WTC11 (cell line): ENCODE measurements at regions not wholly inside any gene's neighbourhood (a gene's known extent, or its start where the extent isn't known, plus 50 kb on each side); places are given as distances from the start of the nearest gene placed in this dataset.

Experiments
- ATAC-seq: fragments of 200-7000 bp; cut with Tn5 transposase; 2 replicates; pipeline ENCODE4 v1.10.0; 2021; ENCODE audit warnings: mild to moderate bottlenecking, moderate library complexity
- CTCF ChIA-PET: fragments of 300-600 bp; sonication (Branson Sonifier 250); formaldehyde crosslinking; loops from one replicate; lab custom pipeline; 2021; ENCODE audit warnings: antibody characterized with exemption; lab: Charles Lee
- POLR2A ChIA-PET: fragments of 350-600 bp; sonication (Branson Sonifier 250); formaldehyde crosslinking; loops from one replicate; lab custom pipeline; 2021; ENCODE audit warnings: antibody characterized with exemption; lab: Charles Lee
- DNase-seq: peaks from one replicate; pipeline ENCODE4 v3.0.0; 2021; ENCODE audit warnings: low spot score
- H3K27ac Mint-ChIP-seq: 2 replicates; pipeline ENCODE4 v1.8.0; 2021; ENCODE audit warnings: mixed read lengths
- H3K27me3 Mint-ChIP-seq: 2 replicates; pipeline ENCODE4 v1.8.0; 2021; ENCODE audit warnings: low read depth, mild to moderate bottlenecking, moderate library complexity, mixed read lengths
- H3K36me3 Mint-ChIP-seq: 2 replicates; pipeline ENCODE4 v1.8.0; 2021; ENCODE audit warnings: mixed read lengths
- H3K4me1 Mint-ChIP-seq: 2 replicates; pipeline ENCODE4 v1.8.0; 2022; ENCODE audit warnings: mixed read lengths
- H3K4me3 Mint-ChIP-seq: 2 replicates; pipeline ENCODE4 v1.8.0; 2021; ENCODE audit warnings: mild to moderate bottlenecking, moderate library complexity, mixed read lengths
- H3K9me3 Mint-ChIP-seq: 2 replicates; pipeline ENCODE4 v1.8.0; 2021; ENCODE audit warnings: mixed read lengths
- CBFB ChIP-seq: sonication (generic); formaldehyde crosslinking; IDR thresholded peaks from 2 replicates; pipeline ENCODE4 v1.8.1; 2022; ENCODE audit warnings: mild to moderate bottlenecking, low read depth, missing genetic modification reagents
- CREB1 ChIP-seq: sonication (generic); formaldehyde crosslinking; IDR thresholded peaks from 2 replicates; pipeline ENCODE4 v1.8.0; 2023; ENCODE audit warnings: mild to moderate bottlenecking, missing genetic modification reagents
- ETV6 ChIP-seq: sonication (generic); formaldehyde crosslinking; IDR thresholded peaks from 2 replicates; pipeline ENCODE4 v1.8.1; 2022; ENCODE audit warnings: mild to moderate bottlenecking, missing genetic modification reagents
- JUN ChIP-seq: sonication (generic); formaldehyde crosslinking; IDR thresholded peaks from 2 replicates; pipeline ENCODE4 v1.8.0; 2023; ENCODE audit warnings: mild to moderate bottlenecking, missing genetic modification reagents
- KAT7 ChIP-seq: sonication (generic); formaldehyde crosslinking; IDR thresholded peaks from 2 replicates; pipeline ENCODE4 v1.8.1; 2023; ENCODE audit warnings: missing genetic modification reagents, mild to moderate bottlenecking, borderline replicate concordance
- MYBL2 ChIP-seq: sonication (generic); formaldehyde crosslinking; IDR thresholded peaks from 2 replicates; pipeline ENCODE4 v1.8.1; 2023; ENCODE audit warnings: mild to moderate bottlenecking, moderate library complexity, missing genetic modification reagents
- NR1H2 ChIP-seq: sonication (generic); formaldehyde crosslinking; IDR thresholded peaks from 2 replicates; pipeline ENCODE4 v1.9.0; 2021; ENCODE audit warnings: mild to moderate bottlenecking, moderate library complexity, missing genetic modification reagents
- NR2C2 ChIP-seq: sonication (generic); formaldehyde crosslinking; IDR thresholded peaks from 2 replicates; pipeline ENCODE4 v1.8.0; 2022; ENCODE audit warnings: mild to moderate bottlenecking, missing genetic modification reagents
- NR3C1 ChIP-seq: sonication (generic); formaldehyde crosslinking; conservative IDR thresholded peaks from 2 replicates; pipeline ENCODE4 v1.8.1; 2023; ENCODE audit warnings: low read depth, mild to moderate bottlenecking, missing genetic modification reagents
- OVOL2 ChIP-seq: fragments of 250-450 bp; sonication (Bioruptor Pico); IDR thresholded peaks from 2 replicates; pipeline ENCODE4 v1.9.0; 2021; ENCODE audit warnings: mild to moderate bottlenecking, borderline replicate concordance
- PRRX2 ChIP-seq: fragments of 250-450 bp; sonication (Bioruptor Pico); IDR thresholded peaks from 2 replicates; pipeline ENCODE4 v1.8.0; 2021; ENCODE audit warnings: mild to moderate bottlenecking
- SMAD4 ChIP-seq: sonication (generic); formaldehyde crosslinking; IDR thresholded peaks from 2 replicates; pipeline ENCODE4 v1.8.0; 2022; ENCODE audit warnings: mild to moderate bottlenecking, missing genetic modification reagents
- SP1 ChIP-seq: sonication (generic); formaldehyde crosslinking; conservative IDR thresholded peaks from 2 replicates; pipeline ENCODE4 v1.8.1; 2022; ENCODE audit warnings: missing genetic modification reagents
- TEAD1 ChIP-seq: sonication (generic); formaldehyde crosslinking; IDR thresholded peaks from 2 replicates; pipeline ENCODE4 v1.8.0; 2022; ENCODE audit warnings: mild to moderate bottlenecking, missing genetic modification reagents
- ZNF263 ChIP-seq: sonication (generic); formaldehyde crosslinking; IDR thresholded peaks from 2 replicates; pipeline ENCODE4 v1.8.1; 2022; ENCODE audit warnings: low read depth, mild to moderate bottlenecking, moderate library complexity, missing genetic modification reagents
- ZNF396 ChIP-seq: fragments of 250-450 bp; sonication (Bioruptor Pico); IDR thresholded peaks from 2 replicates; pipeline ENCODE4 v1.8.0; 2021; ENCODE audit warnings: mild to moderate bottlenecking, moderate library complexity, borderline replicate concordance
- TF ChIP-seq, protein P1 (sequence below): fragments of 250-450 bp; sonication (Bioruptor Pico); IDR thresholded peaks from 2 replicates; pipeline ENCODE4 v2.1.2; 2022; ENCODE audit warnings: mild to moderate bottlenecking, moderate library complexity
- TF ChIP-seq, protein P2 (sequence below): fragments of 250-450 bp; sonication (Bioruptor Pico); IDR thresholded peaks from 2 replicates; pipeline ENCODE4 v1.8.0; 2021; ENCODE audit warnings: mild to moderate bottlenecking
- TF ChIP-seq, protein P3 (sequence below): sonication (generic); formaldehyde crosslinking; IDR thresholded peaks from 2 replicates; pipeline ENCODE4 v1.8.1; 2022; ENCODE audit warnings: low read depth, mild to moderate bottlenecking, moderate library complexity, missing genetic modification reagents, borderline replicate concordance
- TF ChIP-seq, protein P4 (sequence below): sonication (generic); formaldehyde crosslinking; IDR thresholded peaks from 2 replicates; pipeline ENCODE4 v1.8.1; 2023; ENCODE audit warnings: mild to moderate bottlenecking, missing genetic modification reagents, moderate library complexity
- TF ChIP-seq, protein P5 (sequence below): sonication (generic); formaldehyde crosslinking; conservative IDR thresholded peaks from 2 replicates; pipeline ENCODE4 v1.8.1; 2023; ENCODE audit warnings: mild to moderate bottlenecking, low read depth, missing genetic modification reagents, moderate library complexity
- TF ChIP-seq, protein P6 (sequence below): sonication (generic); formaldehyde crosslinking; IDR thresholded peaks from 2 replicates; pipeline ENCODE4 v1.8.0; 2022; ENCODE audit warnings: mild to moderate bottlenecking, missing genetic modification reagents
- TF ChIP-seq, protein P7 (sequence below): fragments of 250-450 bp; sonication (Bioruptor Pico); conservative IDR thresholded peaks from 2 replicates; pipeline ENCODE4 v1.9.0; 2021; ENCODE audit warnings: mild to moderate bottlenecking
- TF ChIP-seq, protein P8 (sequence below): sonication (generic); formaldehyde crosslinking; IDR thresholded peaks from 2 replicates; pipeline ENCODE4 v1.8.1; 2022; ENCODE audit warnings: mild to moderate bottlenecking, moderate library complexity, missing genetic modification reagents
- TF ChIP-seq, protein P9 (sequence below): fragments of 200-600 bp; IDR thresholded peaks from 2 replicates; pipeline ENCODE4 v1.8.0; 2022; ENCODE audit warnings: antibody characterized with exemption

DNA sequence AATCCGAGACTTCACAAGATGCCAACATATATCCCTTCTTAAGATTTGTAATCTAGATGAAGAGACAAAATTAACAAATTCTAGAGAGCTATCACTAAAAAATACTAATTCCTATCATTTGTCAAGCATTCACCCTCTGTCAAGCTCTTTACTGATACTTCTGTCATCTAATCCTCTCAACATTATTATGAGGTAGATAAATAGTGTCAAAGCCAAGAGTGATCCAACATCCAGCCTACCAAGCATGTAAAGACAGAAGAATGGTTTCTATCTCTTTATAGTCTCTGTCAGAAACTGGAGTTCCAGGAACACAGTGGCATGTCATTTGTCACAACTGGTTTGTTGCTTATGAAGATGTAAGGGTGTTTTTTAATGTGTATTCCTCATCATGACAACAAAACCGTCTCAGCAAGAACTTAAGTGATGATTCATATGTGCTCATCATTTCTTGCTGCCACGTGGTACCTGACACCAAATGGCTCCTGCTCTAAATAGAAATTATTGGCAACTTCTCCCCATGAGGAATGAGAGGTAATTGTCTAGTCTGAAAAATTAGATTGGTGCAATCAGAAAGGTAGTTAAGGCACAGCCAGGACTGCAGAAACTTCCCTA, 196.8 kb downstream of the TOX3 start:
- Mint-ChIP-seq H3K27me3 (no peaks in the 10 kb centered on the region), H3K27ac (no peak overlapping the region), H3K36me3 (no peaks in the 10 kb centered on the region), H3K9me3 (peaks cover 13% of the 10 kb centered on the region), H3K4me3 (no peak overlapping the region), H3K4me1 (no peaks in the 10 kb centered on the region)
- ChIA-PET CTCF (no interaction called here), POLR2A (no interaction called here)
- TF ChIP-seq PRRX2 (no peak), NR2C2 (CRISPR knock-in tag) (no peak), MYBL2 (no peak), TEAD1 (CRISPR knock-in tag) (no peak), ZNF396 (CRISPR knock-in tag) (no peak), ETV6 (CRISPR knock-in tag) (no peak), SMAD4 (CRISPR knock-in tag) (no peak), NR1H2 (no peak), OVOL2 (CRISPR knock-in tag) (no peak), ZNF263 (no peak), JUN (no peak), KAT7 (no peak), CREB1 (CRISPR knock-in tag) (no peak)
- TF ChIP-seq, protein P1, sequence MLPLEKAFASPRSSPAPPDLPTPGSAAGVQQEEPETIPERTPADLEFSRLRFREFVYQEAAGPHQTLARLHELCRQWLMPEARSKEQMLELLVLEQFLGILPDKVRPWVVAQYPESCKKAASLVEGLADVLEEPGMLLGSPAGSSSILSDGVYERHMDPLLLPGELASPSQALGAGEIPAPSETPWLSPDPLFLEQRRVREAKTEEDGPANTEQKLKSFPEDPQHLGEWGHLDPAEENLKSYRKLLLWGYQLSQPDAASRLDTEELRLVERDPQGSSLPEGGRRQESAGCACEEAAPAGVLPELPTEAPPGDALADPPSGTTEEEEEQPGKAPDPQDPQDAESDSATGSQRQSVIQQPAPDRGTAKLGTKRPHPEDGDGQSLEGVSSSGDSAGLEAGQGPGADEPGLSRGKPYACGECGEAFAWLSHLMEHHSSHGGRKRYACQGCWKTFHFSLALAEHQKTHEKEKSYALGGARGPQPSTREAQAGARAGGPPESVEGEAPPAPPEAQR (CRISPR knock-in tag) = no peak
- TF ChIP-seq, protein P2, sequence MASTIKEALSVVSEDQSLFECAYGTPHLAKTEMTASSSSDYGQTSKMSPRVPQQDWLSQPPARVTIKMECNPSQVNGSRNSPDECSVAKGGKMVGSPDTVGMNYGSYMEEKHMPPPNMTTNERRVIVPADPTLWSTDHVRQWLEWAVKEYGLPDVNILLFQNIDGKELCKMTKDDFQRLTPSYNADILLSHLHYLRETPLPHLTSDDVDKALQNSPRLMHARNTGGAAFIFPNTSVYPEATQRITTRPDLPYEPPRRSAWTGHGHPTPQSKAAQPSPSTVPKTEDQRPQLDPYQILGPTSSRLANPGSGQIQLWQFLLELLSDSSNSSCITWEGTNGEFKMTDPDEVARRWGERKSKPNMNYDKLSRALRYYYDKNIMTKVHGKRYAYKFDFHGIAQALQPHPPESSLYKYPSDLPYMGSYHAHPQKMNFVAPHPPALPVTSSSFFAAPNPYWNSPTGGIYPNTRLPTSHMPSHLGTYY (CRISPR knock-in tag) = no peak
- TF ChIP-seq, protein P3, sequence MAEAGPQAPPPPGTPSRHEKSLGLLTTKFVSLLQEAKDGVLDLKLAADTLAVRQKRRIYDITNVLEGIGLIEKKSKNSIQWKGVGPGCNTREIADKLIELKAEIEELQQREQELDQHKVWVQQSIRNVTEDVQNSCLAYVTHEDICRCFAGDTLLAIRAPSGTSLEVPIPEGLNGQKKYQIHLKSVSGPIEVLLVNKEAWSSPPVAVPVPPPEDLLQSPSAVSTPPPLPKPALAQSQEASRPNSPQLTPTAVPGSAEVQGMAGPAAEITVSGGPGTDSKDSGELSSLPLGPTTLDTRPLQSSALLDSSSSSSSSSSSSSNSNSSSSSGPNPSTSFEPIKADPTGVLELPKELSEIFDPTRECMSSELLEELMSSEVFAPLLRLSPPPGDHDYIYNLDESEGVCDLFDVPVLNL = no peak
- TF ChIP-seq, protein P4, sequence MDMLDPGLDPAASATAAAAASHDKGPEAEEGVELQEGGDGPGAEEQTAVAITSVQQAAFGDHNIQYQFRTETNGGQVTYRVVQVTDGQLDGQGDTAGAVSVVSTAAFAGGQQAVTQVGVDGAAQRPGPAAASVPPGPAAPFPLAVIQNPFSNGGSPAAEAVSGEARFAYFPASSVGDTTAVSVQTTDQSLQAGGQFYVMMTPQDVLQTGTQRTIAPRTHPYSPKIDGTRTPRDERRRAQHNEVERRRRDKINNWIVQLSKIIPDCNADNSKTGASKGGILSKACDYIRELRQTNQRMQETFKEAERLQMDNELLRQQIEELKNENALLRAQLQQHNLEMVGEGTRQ = no peak
- TF ChIP-seq, protein P5, sequence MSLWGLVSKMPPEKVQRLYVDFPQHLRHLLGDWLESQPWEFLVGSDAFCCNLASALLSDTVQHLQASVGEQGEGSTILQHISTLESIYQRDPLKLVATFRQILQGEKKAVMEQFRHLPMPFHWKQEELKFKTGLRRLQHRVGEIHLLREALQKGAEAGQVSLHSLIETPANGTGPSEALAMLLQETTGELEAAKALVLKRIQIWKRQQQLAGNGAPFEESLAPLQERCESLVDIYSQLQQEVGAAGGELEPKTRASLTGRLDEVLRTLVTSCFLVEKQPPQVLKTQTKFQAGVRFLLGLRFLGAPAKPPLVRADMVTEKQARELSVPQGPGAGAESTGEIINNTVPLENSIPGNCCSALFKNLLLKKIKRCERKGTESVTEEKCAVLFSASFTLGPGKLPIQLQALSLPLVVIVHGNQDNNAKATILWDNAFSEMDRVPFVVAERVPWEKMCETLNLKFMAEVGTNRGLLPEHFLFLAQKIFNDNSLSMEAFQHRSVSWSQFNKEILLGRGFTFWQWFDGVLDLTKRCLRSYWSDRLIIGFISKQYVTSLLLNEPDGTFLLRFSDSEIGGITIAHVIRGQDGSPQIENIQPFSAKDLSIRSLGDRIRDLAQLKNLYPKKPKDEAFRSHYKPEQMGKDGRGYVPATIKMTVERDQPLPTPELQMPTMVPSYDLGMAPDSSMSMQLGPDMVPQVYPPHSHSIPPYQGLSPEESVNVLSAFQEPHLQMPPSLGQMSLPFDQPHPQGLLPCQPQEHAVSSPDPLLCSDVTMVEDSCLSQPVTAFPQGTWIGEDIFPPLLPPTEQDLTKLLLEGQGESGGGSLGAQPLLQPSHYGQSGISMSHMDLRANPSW (CRISPR knock-in tag) = no peak
- no peak for DNase-seq
- no peak for ATAC-seq

DNA sequence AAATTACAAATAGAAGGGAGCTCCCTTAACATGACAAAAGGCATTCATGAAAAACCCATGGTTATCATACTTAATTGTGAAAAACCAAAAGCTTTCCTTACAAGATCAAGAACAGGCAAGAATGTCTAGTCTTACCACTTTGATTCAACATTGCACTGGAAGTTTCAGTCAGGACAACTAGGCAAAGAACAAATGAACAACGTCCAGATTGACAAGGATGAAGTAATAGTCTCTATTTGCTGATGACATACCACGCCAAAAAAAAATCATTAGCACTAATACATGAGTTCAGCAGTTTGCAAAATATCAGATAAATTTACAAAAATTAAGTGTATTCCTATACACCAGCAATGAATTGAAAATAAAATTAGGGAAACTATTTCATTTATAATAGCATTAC, 200.2 kb downstream of the TOX3 start:
- Mint-ChIP-seq H3K27ac (no peak overlapping the region), H3K9me3 (peaks cover 5% of the 10 kb centered on the region; the same call in 1 of the 2 replicates), H3K4me3 (no peak overlapping the region), H3K36me3 (no peaks in the 10 kb centered on the region), H3K4me1 (no peaks in the 10 kb centered on the region), H3K27me3 (no peaks in the 10 kb centered on the region)
- no peak for DNase-seq
- ChIA-PET CTCF (no interaction called here), POLR2A (no interaction called here)
- ATAC-seq = no peak
- no peak for TF ChIP-seq NR3C1 (CRISPR knock-in tag)
- no peak for TF ChIP-seq TEAD1 (CRISPR knock-in tag)
- TF ChIP-seq, protein P6, sequence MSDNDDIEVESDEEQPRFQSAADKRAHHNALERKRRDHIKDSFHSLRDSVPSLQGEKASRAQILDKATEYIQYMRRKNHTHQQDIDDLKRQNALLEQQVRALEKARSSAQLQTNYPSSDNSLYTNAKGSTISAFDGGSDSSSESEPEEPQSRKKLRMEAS (CRISPR knock-in tag) = no peak
- TF ChIP-seq NR1H2 = no peak
- TF ChIP-seq, protein P7, sequence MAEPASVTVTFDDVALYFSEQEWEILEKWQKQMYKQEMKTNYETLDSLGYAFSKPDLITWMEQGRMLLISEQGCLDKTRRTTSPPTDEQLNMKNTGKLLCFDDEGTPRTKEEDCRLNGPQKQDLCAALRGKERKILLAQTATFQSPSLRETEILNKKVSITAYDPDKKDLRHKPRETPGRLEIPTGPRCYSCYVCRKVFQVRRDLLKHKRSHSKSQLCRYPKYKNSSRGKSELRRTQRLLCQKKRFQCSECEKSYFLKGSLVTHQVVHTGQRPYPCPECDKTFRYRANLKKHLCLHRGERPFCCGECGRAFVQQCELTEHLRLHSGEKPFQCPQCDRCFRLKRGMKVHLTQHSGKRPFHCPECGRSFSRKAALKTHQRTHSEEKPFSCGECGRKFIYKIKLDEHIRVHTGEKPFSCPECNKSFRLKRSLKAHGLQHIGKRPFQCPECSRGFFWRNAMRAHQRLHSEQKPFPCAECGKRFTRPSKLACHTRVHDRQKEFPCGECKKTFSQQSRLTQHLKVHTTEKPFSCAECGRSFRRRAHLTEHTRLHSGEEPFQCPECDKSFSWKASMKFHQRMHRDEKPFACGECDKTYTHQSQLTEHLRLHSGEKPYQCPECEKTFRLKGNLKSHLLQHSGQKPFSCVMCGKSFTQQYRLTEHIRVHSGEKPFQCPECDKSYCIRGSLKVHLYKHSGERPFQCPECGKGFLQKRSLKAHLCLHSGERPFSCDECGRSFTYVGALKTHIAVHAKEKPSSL (CRISPR knock-in tag) = no peak
- TF ChIP-seq, protein P8, sequence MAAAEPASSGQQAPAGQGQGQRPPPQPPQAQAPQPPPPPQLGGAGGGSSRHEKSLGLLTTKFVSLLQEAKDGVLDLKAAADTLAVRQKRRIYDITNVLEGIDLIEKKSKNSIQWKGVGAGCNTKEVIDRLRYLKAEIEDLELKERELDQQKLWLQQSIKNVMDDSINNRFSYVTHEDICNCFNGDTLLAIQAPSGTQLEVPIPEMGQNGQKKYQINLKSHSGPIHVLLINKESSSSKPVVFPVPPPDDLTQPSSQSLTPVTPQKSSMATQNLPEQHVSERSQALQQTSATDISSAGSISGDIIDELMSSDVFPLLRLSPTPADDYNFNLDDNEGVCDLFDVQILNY (CRISPR knock-in tag) = no peak
- TF ChIP-seq, protein P9, sequence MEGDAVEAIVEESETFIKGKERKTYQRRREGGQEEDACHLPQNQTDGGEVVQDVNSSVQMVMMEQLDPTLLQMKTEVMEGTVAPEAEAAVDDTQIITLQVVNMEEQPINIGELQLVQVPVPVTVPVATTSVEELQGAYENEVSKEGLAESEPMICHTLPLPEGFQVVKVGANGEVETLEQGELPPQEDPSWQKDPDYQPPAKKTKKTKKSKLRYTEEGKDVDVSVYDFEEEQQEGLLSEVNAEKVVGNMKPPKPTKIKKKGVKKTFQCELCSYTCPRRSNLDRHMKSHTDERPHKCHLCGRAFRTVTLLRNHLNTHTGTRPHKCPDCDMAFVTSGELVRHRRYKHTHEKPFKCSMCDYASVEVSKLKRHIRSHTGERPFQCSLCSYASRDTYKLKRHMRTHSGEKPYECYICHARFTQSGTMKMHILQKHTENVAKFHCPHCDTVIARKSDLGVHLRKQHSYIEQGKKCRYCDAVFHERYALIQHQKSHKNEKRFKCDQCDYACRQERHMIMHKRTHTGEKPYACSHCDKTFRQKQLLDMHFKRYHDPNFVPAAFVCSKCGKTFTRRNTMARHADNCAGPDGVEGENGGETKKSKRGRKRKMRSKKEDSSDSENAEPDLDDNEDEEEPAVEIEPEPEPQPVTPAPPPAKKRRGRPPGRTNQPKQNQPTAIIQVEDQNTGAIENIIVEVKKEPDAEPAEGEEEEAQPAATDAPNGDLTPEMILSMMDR = no peak
- TF ChIP-seq SP1 (CRISPR knock-in tag) = no peak
- no peak for TF ChIP-seq CBFB (CRISPR knock-in tag)
